GM21423 (cell line): ENCODE measurements at regions not wholly inside any gene's neighbourhood (a gene's known extent, or its start where the extent isn't known, plus 50 kb on each side); places are given as distances from the start of the nearest gene placed in this dataset.
A peak's percentile ranks its signal among the peaks of the same experiment; 100 is the strongest.
"Not testable (repeated sequence)": the region's sequence is repeated elsewhere in the genome, so short reads cannot be mapped to it uniquely, and the experiment has no call there.

ENCODE experiments used
- ATAC-seq: cut with Tn5 transposase; IDR thresholded peaks from one replicate; pipeline ENCODE4 v1.9.1; 2021; ENCODE audit warnings: mild to moderate bottlenecking, moderate library complexity; ENCODE audit not compliant: unreplicated experiment

DNA sequence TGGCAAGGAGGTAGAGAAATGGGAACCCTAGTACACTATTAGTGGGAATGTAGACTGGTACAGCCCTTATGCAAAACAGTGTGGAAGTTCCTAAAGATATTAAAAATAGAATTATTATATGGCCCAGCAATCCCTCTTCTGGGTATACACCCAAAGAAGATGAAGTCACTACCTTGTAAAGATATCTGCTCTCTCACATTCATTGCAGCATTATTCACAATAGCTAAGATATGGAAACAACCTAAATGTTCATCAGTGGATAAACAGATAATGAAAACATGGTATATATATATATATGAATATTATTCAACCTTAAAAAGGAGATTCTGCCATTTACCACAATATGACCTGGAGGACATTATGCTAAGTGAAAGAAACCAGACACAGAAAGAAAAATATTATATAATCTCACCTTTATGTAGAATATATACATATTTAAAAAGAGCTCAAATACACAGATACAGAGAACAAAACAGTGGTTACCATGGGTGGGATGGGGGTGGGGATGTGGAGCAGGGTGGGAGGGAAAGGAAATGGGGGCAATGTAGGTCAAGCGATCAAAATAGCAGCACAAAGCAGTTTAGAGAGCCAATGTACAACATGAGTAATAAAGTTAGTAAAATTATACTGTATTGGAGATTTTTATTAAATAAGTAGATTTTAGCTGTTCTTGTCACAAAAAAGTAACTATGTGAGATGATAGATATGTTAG, 138.6 kb downstream of the SPRY1 start:
- ATAC-seq = no peak

DNA sequence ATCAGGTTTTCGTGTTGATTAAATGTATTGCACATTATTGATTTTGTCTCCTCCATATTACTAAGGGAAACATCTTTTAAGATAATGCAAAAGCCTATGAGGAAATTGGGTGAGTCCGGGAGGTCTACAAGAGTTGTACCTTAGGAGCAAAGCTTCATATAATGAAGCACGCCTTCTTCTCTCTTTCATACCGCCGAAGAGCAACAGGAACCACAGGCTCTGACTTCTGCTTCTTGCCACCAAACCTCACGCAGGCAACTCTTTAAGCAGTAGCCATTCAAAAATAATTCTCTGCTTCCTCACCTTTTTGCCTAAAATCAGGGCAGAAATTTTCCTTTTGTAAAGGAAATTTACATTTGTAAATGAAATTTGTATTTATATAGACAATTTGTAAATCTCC, 139.6 kb downstream of the SPRY1 start:
- peak; percentile 82 for ATAC-seq

DNA sequence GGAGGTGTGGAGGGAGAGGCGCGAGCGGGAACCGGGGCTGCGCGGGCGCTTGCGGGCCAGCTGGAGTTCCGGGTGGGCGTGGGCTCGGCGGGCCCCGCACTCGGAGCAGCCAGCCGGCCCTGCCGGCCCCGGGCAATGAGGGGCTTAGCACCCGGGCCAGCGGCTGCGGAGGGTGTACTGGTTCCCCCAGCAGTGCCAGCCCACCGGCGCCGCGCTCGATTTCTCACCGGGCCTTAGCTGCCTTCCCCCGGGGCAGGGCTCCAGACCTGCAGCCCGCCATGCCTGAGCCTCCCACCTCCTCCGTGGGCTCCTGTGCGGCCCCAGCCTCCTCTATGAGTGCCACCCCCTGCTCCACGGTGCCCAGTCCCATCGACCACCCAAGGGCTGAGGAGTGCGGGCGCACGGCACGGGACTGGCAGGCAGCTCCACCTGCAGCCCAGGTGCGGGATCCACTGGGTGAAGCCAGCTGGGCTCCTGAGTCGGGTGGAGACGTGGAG, 141.4 kb downstream of the SPRY1 start:
- ATAC-seq = not testable (repeated sequence)

DNA sequence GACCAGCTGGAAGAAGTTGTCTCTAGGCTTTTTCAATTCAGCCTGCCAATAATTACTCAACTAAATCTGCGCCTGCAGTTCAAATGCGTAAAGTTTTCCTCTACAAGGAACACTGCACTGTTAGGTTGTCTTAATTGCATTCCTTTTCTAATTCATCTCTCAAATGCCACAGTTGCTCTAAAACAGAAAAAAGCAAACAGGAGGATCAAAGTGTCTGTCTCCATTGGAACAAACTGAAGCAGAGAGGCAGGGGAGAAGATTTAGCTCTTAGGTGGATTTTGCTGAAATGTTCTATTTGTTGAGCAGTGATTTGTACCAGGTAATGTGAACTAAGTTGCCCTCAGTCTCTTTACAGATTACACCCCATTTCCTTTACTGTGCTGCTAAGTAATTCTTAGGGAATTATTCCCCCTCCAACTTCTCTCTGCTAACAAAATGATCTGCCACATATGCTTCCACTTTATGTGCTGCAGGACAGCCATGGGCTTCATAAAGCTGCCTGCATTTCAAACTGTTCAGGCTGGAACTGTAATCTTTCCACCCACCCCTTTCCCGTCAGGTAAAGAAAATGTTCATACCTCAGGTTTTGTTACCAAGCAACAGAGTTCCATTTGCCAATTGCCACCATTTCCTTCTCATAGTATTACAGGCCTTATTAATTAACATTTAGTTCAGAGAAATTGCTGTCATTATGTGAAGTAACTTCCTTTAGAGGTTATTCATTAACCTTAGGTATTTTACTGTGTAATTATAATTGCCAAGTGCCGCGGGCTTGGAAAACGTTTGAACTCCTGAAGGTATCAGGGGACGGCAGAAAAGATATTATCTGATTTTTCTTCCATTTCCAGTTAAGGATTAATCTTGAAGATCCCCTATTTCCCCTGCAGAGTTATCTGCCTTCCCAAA, 149.3 kb downstream of the SPRY1 start:
- no peak for ATAC-seq

DNA sequence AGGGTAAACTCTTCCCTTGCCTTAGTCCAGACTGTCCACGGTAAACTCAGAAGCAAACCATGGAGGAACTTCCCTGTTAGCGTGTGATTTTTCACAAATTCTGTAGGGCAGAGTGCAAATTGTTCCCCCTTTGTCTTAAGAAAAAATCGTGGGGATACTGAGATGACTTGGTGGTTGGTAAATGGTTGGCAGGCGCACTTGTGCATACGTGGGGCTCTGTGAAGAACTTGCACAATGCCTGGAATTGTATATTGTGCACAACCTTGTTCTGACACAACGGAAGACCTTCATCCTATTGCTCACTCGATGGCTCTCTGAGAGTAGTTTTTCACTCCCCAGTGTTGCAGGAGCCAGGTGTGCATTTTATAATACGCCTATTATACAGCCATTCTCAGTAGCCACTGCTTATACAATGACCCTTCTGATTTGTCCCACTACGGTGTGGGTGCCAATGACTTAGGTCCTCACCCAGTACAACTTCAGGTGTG, 150.0 kb downstream of the SPRY1 start:
- no peak for ATAC-seq

DNA sequence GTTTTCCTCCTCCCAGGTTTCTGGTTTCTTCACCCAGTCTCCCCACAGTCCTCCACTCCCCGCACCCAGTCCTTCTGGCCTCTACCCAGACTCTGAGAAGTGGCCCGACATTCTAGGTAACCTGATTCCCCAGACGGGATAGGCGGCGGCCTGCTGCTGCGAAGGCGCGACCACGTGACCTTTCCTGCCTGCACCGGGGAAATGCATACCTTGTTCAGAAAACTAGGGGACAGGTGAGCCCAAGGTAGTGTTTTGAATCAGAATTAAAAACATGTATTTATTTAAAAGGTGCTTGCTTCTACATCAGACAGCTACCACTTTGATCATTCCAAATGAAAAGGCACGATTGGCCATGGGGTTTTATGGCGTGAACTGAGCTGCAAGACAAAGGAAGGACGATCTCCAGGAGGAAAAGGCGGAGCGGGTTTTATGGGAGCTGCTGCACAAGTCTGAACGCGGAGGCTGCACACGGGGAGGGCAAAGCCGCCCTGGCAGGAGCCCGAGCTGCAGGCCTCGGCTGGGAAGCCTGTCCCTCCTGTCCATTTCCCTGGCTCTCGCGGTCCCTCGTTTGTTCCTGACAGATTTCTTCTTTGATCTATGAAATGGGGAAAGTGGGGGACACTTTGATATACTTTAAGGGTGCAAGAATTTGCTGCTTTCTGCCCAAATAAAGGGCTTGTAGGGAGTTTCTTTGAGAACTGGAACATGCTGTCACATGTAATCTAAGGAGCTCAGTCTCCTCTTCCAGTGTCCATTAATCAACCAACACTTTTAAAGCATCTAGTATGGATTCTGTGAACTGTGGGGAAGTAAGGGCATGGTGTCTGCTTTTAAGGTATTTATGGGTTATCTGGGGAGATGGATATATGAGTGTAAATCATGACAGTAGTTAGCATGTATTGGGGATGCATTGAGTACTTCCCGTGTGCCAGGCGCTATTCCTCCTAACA, 150.9 kb downstream of the SPRY1 start:
- ATAC-seq = no peak

DNA sequence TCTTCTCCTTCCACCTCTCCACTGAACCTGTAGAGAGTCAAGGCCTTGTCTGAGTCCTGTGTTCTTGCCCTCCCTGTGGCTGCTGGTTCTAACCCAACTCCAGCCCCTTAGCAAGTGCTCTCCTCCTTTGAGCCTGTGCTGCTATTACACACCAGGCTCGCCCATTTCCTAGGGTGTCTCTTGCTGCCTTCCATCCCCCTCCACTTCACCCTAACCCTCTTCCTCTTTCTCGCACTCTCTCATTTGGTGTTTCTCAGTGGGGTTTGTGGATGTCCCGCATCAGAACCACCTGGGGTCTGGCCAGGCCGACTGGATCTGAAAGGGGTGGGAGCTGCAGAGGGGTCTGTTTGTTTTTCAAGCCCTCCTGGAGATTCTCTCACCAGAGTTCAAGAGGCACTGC, 156.7 kb downstream of the SPRY1 start:
- ATAC-seq = no peak

DNA sequence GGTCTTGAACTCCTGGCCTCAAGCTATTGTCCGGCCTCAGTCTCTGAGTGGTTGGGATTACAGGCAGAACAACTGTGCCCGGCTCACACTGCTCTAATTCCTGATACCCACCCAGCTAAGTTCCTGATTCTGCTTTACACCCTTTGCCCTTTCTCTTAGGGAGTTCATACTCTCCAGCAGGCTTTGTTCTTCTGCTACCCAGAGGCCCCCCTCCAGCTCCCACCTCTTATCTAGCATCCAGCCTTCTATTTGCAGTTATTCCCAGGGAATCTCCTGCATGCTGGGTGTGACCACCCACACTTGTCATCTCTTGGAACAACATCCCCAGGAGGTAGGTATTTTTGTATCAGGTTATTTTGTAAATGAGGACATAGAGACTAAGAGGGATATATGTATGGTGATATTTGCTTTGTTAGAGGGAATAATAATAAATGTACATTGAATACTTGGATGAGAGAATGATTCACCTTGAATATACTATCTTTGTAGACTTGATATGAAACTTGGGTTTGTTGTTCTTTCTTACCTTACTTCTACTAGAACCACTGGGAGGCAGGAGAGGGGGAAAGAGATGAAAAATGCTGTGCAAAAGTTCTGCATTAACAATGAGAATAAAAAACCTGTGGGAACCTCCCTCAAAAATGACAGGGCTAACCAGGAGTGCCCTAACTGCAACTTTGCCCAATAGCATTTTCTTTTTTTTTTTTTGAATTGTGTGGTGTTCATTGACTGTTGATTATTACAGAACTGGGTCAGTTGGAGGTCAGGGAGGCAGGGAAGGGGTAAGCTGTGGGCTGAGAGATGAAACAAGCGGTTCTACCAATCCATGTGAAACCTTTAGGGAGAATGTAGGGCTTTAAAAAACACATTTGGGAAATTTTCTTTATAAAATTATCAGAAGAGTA, 157.4 kb downstream of the SPRY1 start:
- ATAC-seq = no peak

DNA sequence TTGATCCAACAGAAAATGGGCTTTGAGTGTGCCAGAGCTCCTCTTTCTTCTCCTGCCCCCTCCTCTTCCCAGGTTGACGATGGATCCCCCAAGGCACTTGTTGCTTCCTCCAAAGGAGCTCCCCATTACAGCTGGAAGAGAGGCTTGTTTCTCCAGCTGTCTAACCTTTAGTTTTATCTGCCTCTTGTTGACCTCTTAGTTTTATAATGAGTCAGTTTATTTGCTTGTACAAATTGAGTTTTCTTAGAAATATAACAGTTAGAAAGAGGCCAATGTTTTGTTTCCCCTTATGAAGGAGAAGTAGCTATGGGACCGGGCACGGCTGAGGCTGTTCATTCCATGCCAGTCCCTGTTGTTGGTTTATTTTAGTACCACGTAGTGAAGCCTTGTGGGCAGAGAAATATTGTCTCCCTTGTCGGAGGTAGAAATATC, 158.2 kb downstream of the SPRY1 start:
- ATAC-seq = no peak

DNA sequence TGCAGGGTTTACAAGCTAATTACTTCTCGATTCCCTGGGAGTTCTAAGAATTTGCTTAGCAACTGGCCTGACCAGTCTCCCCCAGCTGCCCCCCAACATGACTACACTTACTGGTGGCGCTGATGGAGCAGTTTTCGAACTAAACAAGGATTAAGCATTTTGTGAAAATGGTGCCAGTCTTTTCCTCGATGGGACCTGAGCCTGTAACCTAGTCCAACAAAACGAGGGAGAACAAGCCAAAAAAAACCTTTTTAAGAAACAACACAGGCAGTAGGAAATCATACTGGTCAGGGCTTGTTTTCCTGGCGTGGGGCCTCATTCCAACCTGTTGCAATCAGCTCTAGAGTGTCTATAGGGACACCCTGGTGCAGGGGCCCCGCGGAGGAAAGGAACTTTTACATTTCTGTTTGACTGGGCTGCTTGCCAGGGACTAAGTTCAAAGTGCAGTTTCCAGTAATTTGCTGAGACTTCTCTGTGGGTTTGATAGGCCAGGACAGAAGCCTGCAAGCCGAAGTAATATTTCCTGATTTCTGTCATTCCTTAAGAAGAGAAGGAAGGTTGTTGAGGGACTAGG, 158.7 kb downstream of the SPRY1 start:
- ATAC-seq = no peak

DNA sequence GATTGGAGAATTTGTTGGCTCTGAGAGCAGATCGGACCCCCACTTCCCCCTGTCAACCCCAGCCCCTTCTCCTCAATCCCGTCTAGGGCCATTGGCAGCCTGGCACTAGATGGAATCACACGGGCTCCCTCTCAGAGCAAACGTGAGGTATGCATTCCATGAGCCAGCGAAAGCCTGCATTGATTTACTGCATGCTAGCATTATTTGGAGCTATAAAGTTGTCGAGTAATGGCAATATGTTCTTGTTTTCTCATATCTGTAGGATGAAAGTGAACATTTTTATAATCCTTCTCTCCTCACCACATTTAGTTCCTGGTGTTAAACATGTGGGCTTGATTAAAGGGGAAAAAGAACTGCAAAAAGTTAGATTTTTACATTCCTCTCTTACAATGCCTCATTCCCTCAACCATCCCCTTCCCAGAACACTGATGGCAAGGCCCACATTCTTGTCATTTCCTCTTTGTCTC, 159.2 kb downstream of the SPRY1 start:
- ATAC-seq = no peak

DNA sequence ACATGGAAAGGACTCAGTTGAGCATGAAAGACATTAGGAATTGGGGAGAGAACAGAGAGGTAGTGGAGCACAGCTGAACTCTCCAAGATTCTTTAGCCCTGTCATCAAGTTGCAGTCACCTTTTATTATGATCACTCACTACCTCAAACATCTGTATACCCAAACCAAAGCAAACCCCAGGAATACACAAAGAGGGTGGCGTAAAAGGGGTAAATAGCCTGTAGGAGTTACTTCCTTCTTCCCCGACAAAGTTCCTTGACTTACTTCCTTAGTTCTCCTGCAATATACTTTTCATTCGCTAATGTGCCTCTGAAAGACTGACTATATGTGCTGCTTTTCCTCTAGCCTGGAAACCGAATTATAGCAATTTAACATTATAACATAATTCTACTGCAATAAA, 159.9 kb downstream of the SPRY1 start:
- ATAC-seq = no peak

DNA sequence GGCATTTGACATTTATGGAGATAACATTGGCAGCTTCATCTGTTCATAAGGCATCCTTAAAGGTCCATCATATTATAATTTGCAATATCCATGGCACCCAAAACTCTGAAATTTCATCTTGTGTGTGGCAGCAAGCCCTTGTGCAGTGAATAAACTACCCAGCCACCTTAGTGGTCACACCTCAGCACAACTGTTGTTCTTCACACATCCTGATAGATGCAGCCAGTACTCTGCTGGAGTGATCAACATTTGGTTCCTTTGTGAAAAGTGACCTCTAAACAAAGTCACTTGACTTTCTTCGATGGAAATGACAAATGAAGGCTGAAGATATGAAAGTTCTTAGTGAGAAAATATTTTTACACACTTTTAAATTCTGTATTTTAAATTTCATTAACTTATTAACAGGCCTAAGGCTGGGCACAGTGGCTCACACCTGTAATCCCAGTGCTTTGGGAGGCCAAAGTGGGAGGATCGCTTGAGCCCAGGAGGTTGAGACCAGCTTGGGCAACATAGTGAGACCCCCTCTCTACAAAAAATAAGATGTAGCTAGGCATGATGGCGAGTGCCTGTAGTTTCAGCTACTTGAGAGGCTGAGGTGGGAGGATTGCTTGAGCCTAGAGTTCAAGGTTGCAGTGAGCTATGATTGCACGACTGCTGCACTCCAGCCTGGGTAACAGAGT, 161.4 kb downstream of the SPRY1 start:
- no peak for ATAC-seq

DNA sequence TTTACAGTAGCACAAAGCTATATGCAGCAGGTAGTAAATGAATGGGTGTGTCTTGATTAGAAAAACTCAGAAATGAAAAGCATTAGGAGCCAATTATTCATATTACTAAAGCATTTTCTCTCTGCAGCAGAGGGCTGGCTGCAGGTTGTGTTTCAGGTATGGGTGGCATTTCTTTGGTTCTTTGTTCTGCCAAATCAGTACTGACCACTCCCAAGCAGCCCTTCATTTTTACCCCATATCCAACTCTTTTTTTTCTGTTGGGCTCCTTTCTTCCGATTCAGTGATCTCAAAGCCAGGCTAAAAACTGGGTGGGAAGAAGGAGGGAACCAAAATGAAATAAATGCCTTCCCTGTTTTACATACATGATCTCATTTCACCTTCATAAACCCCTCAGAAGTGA, 162.3 kb downstream of the SPRY1 start:
- ATAC-seq = no peak

DNA sequence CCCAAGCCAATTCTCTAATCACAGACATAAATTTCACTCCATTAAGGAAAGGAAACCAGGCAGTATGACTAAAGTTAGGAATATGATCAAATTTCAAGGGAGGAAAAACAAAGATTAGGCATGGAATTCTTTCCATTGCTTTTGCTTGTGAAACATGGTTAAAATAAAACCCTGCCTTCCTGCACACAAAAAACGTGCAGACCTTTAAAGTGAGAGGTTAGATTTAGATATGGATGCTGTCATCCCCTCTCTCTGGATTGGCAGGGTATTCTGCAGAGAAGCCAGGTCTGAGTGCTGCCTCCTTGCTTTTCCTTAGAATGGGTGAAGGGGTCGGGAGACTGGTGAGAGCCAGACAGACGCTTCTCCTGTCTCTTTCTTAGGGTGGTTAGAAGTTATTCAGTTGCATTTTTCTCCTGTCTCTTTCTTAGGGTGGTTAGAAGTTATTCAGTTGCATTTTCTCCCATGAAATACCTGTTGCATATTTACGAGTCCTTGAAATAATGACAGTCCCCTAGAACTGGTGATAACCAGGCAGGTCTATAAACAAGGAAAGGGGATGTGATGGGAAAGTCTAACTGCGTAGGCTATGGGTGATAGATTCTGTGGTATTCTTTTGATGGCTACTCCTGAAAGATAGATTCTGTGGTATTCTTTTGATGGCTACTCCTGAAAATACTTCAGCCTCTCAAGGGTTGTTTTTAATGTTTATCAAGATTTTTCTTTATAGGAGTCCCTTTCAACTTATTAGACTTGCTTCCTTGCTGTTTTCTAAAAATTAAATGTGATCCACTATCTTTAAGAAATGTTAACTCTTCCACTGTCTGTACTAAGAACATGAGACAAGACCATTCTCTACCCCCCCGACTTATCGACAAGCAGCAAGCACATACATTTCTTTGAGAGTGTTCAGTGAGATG, 163.6 kb downstream of the SPRY1 start:
- no peak for ATAC-seq

DNA sequence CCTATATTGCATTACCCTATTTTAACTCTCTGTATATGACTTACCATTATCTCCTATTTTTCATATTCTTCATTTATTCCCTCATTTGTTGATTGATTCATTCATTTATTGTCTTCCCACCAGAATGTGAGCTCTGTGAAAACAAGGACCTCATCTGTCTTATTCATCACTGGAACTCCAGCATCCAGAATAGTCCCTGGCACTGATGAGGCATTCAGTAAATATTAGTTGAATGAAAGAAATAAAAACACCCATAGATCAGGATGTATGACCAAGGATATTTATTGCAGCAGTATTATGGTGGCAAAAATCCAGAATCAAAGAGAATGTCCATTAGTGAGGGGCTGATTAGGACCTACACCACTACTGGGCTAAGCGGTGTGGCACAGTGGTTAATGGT, 164.9 kb downstream of the SPRY1 start:
- no peak for ATAC-seq

DNA sequence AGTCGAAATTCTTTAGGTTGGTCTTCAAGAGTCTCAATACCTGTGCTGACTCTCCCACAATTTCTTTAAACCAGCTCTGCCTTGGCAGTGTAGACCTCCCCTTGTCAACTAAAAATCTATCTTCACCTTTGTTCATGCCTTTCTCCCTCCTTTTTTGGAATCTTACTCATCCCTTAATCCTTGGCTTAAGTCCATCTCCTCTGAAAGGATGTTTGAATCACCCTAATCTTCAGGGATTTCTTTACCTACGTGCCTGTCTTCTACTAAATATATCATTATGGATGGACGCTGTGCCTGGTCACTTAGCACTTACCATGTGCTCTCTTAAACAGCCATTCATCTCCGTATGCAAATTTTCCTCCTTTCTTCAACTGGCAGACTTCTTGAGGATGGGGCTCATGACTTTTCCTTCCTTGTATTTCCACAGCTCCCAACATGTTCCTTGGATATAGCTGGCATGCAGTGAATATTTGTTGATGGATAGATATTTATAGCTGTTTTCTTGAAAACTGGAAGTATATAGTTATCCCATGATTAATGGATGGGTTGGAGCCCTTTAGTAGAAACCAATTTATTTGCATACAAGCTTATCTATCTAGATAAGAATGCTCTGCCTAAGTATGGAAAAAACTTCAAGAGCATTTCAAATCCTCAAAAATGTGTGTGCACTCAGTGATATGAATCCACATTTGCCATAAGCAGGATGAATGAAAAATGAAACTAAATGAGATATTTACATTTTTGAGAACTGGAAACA, 166.6 kb downstream of the SPRY1 start:
- no peak for ATAC-seq
